GM23338 (cell line): ENCODE measurements at regions not wholly inside any gene's neighbourhood (a gene's known extent, or its start where the extent isn't known, plus 50 kb on each side); places are given as distances from the start of the nearest gene placed in this dataset.

Experiments used
- ATAC-seq: fragments of 200-7000 bp; cut with Tn5 transposase; 3 replicates; pipeline ENCODE4 v1.9.1; 2020
- DNase-seq: peaks from one replicate; pipeline ENCODE4 v3.0.0-alpha.2; 2015; ENCODE audit warnings: low spot score
- H2AFZ ChIP-seq: fragments of 200-600 bp; sonication (generic); 2 replicates; pipeline ENCODE4 v1.8.0; 2016; ENCODE audit warnings: antibody characterized with exemption, mild to moderate bottlenecking, moderate library complexity
- H3F3A ChIP-seq: fragments of 200-600 bp; sonication (generic); replicated peaks from 2 replicates; pipeline ENCODE4 v1.8.0; 2017; ENCODE audit warnings: antibody characterized with exemption, mixed run types, low read depth
- H3K27ac ChIP-seq: fragments of 200-600 bp; sonication (generic); 2 replicates; pipeline ENCODE4 v1.6.1; 2016; ENCODE audit warnings: low read depth
- H3K27me3 ChIP-seq: fragments of 200-600 bp; sonication (generic); 2 replicates; pipeline ENCODE4 v1.8.0; 2016; ENCODE audit warnings: mild to moderate bottlenecking, mixed run types, moderate library complexity; ENCODE audit not compliant: insufficient read depth
- H3K36me3 ChIP-seq: fragments of 200-600 bp; sonication (generic); 2 replicates; pipeline ENCODE4 v1.8.0; 2016; ENCODE audit warnings: mild to moderate bottlenecking; ENCODE audit not compliant: insufficient read depth
- H3K4me1 ChIP-seq: fragments of 200-600 bp; sonication (generic); 2 replicates; pipeline ENCODE4 v1.8.0; 2016; ENCODE audit warnings: mild to moderate bottlenecking, moderate library complexity; ENCODE audit not compliant: insufficient read depth
- H3K4me2 ChIP-seq: fragments of 200-600 bp; sonication (generic); 2 replicates; pipeline ENCODE4 v1.7.1; 2017; ENCODE audit warnings: mixed run types
- H3K4me3 ChIP-seq: fragments of 200-600 bp; sonication (generic); 2 replicates; pipeline ENCODE4 v1.6.1; 2016; ENCODE audit warnings: mixed run types
- H3K79me2 ChIP-seq: fragments of 200-600 bp; sonication (generic); replicated peaks from 2 replicates; pipeline ENCODE4 v1.8.0; 2017; ENCODE audit warnings: mild to moderate bottlenecking; ENCODE audit not compliant: insufficient read depth
- H3K9me2 ChIP-seq: fragments of 200-600 bp; sonication (generic); 2 replicates; pipeline ENCODE4 v1.8.0; 2017; ENCODE audit not compliant: insufficient read depth
- H4K20me1 ChIP-seq: fragments of 200-600 bp; sonication (generic); replicated peaks from 2 replicates; pipeline ENCODE4 v1.8.0; 2017; ENCODE audit warnings: mild to moderate bottlenecking; ENCODE audit not compliant: insufficient read depth
- H3K27ac Mint-ChIP-seq: 2 replicates; pipeline ENCODE4 v1.8.0; 2020; ENCODE audit warnings: inconsistent platforms, mild to moderate bottlenecking, moderate library complexity, mixed read lengths
- H3K27me3 Mint-ChIP-seq: 3 replicates; pipeline ENCODE4 v1.8.0; 2022; ENCODE audit warnings: low read depth, mild to moderate bottlenecking, moderate library complexity, mixed read lengths, inconsistent platforms; ENCODE audit not compliant: insufficient read depth, poor library complexity
- H3K36me3 Mint-ChIP-seq: 3 replicates; pipeline ENCODE4 v1.8.0; 2021; ENCODE audit warnings: low read depth, mild to moderate bottlenecking, inconsistent platforms, moderate library complexity, mixed read lengths
- H3K4me1 Mint-ChIP-seq: 3 replicates; pipeline ENCODE4 v1.8.0; 2020; ENCODE audit warnings: mild to moderate bottlenecking, inconsistent platforms, mixed read lengths
- H3K4me3 Mint-ChIP-seq: 3 replicates; pipeline ENCODE4 v1.8.0; 2021; ENCODE audit warnings: moderate library complexity, mild to moderate bottlenecking, inconsistent platforms, mixed read lengths
- H3K9me3 Mint-ChIP-seq: 3 replicates; pipeline ENCODE4 v1.8.0; 2020; ENCODE audit warnings: moderate library complexity, mild to moderate bottlenecking, inconsistent platforms, mixed read lengths
- CREB1 ChIP-seq: fragments of 250-450 bp; sonication (Bioruptor Pico); IDR thresholded peaks from 2 replicates; pipeline ENCODE4 v1.5.0; 2020; ENCODE audit warnings: low read depth, mild to moderate bottlenecking, moderate library complexity
- CTCF ChIP-seq, 2 experiments: fragments of 200-600 bp in 1 of 2; sonication (generic) in 1 of 2; conservative IDR thresholded peaks; 2 replicates each; pipeline versions ENCODE4 v1.5.1 to v1.6.1; 2016 to 2017; ENCODE audit warnings: antibody characterized with exemption in 2 of 2, low read depth in 2 of 2, mild to moderate bottlenecking in 2 of 2, moderate library complexity in 1 of 2
- EZH2 ChIP-seq: fragments of 200-600 bp; sonication (generic); IDR thresholded peaks from one replicate; pipeline ENCODE4 v1.8.0; 2017; ENCODE audit warnings: antibody characterized with exemption, mild to moderate bottlenecking, low read depth; ENCODE audit not compliant: unreplicated experiment
- EZH2phosphoT487 ChIP-seq: fragments of 200-600 bp; sonication (generic); IDR thresholded peaks from one replicate; pipeline ENCODE4 v1.8.1; 2018; ENCODE audit warnings: antibody characterized with exemption; ENCODE audit not compliant: unreplicated experiment
- JUNB ChIP-seq: IDR thresholded peaks from one replicate; pipeline ENCODE4 v1.6.1; 2016; ENCODE audit warnings: antibody characterized with exemption; ENCODE audit not compliant: unreplicated experiment
- NANOG ChIP-seq: IDR thresholded peaks from 2 replicates; pipeline ENCODE4 v1.6.1; 2016; ENCODE audit warnings: antibody characterized with exemption, borderline replicate concordance
- POLR2AphosphoS5 ChIP-seq: IDR thresholded peaks from 2 replicates; pipeline ENCODE4 v1.6.1; 2016; ENCODE audit warnings: antibody characterized with exemption, low read depth
- REST ChIP-seq: IDR thresholded peaks from one replicate; pipeline ENCODE4 v1.6.1; 2018; ENCODE audit warnings: antibody characterized with exemption; ENCODE audit not compliant: unreplicated experiment
- STAT1 ChIP-seq: IDR thresholded peaks from one replicate; pipeline ENCODE4 v1.6.1; 2016; ENCODE audit warnings: antibody characterized with exemption; ENCODE audit not compliant: unreplicated experiment
- ZNF114 ChIP-seq: fragments of 250-450 bp; sonication (Bioruptor Pico); IDR thresholded peaks from 2 replicates; pipeline ENCODE4 v1.5.0; 2020; ENCODE audit warnings: mild to moderate bottlenecking, moderate library complexity
- ZNF331 ChIP-seq: fragments of 250-450 bp; sonication (Bioruptor Pico); IDR thresholded peaks from 2 replicates; pipeline ENCODE4 v1.5.0; 2020; ENCODE audit warnings: low read depth, mild to moderate bottlenecking, moderate library complexity
- ZNF462 ChIP-seq: fragments of 250-450 bp; sonication (Bioruptor Pico); IDR thresholded peaks from 2 replicates; pipeline ENCODE4 v1.5.0; 2020; ENCODE audit warnings: mild to moderate bottlenecking, moderate library complexity

- no peak overlapping the region for H3K27ac Mint-ChIP-seq
- ATAC-seq (no peak), DNase-seq (no peak)
- Histone ChIP-seq H3K4me3 (no peak overlapping the region), H2AFZ (no peak overlapping the region), H3K79me2 (no peaks in the 10 kb centered on the region), H3K9me2 (peaks cover 4% of the 10 kb centered on the region; the same call in 1 of the 2 replicates), H3K27ac (no peak overlapping the region), H3F3A (no peaks in the 10 kb centered on the region), H3K4me2 (no peak overlapping the region), H3K27me3 (no peaks in the 10 kb centered on the region), H3K36me3 (no peaks in the 10 kb centered on the region), H3K4me1 (0 out of 2 replicates have a peak, but pooled peaks cover 5% of the 10 kb centered on the region), H4K20me1 (no peaks in the 10 kb centered on the region)
- H3K27me3 Mint-ChIP-seq: no peaks in the 10 kb centered on the region
- H3K4me3 Mint-ChIP-seq: no peak overlapping the region
- no peaks in the 10 kb centered on the region for H3K9me3 Mint-ChIP-seq
- H3K36me3 Mint-ChIP-seq: no peaks in the 10 kb centered on the region
- no peak for TF ChIP-seq EZH2
- TF ChIP-seq POLR2AphosphoS5: no peak
- TF ChIP-seq EZH2phosphoT487: no peak
- no peak for TF ChIP-seq STAT1
- TF ChIP-seq CREB1 (CRISPR knock-in tag): no peak
- no peak for TF ChIP-seq REST
- TF ChIP-seq CTCF (conservative IDR thresholded peaks at IDR 0.05; ENCODE audit: low read depth in 2 of 2): no peak
- TF ChIP-seq ZNF462 (CRISPR knock-in tag): no peak
- no peak for TF ChIP-seq JUNB
- no peak for TF ChIP-seq ZNF114
- no peak for TF ChIP-seq NANOG
- no peak for TF ChIP-seq ZNF331 (CRISPR knock-in tag)
- peaks cover 2% of the 10 kb centered on the region; the same call in 1 of the 3 replicates for H3K4me1 Mint-ChIP-seq
Measured at GRCh38 chr7:108719631-108720030, 150.0 kb downstream of the DNAJB9 start.
